ENCODE measurements at regions not wholly inside any gene's neighbourhood (a gene's known extent, or its start where the extent isn't known, plus 50 kb on each side); places are given as distances from the start of the nearest gene placed in this dataset.

DNA sequence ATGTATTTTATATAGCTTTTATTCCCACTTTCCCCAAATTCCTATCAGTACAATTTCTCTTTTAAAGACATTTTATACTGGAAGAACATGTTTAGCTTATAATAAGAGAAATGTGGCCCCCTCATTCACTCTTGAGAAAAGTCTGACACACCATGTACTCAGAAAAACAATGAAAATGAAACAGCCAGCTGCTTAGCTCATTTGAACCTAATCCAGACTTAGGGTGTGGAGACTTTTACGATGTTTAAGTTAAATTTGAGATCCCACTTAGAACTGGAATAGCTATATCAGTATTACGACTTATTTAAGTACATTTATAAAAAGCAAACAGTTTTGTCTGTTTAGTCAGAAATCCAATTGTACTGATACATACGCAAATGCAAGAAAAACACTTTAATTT, 252.3 kb upstream of the ARRDC4 start (continued):
- TF ChIP-seq NELFE (IDR thresholded peaks at IDR 0.05; ENCODE audit: insufficient read depth, insufficient read length) (no peak), KDM2B (CRISPR knock-in tag; IDR thresholded peaks at IDR 0.05) (no peak), NFIC (IDR thresholded peaks at IDR 0.05) (no peak), SIRT6 (IDR thresholded peaks at IDR 0.05; ENCODE audit: low read depth, low read length) (no peak), MLLT1 (IDR thresholded peaks at IDR 0.05) (no peak)

DNA sequence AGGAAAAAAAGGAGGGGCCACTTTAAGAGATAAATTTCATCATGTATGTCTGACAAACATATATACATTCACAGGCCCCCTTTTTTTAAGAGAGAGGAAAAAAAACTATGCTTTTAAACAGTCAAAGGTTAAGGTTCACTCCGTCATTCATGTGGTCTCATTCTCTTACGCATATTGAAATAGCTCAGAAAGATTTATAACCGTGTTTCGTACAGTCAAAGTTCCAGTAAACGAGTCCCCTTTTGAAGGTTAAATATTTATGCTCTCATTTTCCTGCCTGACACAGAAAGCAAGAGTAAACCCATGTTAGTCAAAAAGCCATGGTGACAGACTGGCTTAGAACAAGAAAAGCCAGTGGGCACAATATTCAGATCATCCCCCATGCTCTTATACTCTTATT, 248.0 kb upstream of the ARRDC4 start:
- Histone ChIP-seq H3K9me3 (replicated peaks; ENCODE audit: control insufficient read depth, insufficient read depth, low read depth, low read length) (no peaks in the 10 kb centered on the region; the same call in 1 of the 2 replicates), H3K27me3 (ENCODE audit: control insufficient read depth in 2 of 2, insufficient read depth in 2 of 2, low read length in 2 of 2) (no peaks in the 10 kb centered on the region), H3K4me3 (no peak overlapping the region), H3K9ac (ENCODE audit: insufficient read depth in 1 of 2, low read depth in 2 of 2, low read length in 2 of 2) (no peak overlapping the region), H3K9me1 (ENCODE audit: control insufficient read depth, insufficient read depth, low read length) (no peaks in the 10 kb centered on the region), H4K20me1 (replicated peaks; ENCODE audit: control insufficient read depth, insufficient read depth, low read length) (no peaks in the 10 kb centered on the region), H3K4me2 (ENCODE audit: insufficient read depth, low read length) (no peak overlapping the region), H3K4me1 (replicated peaks in 1 of 2; ENCODE audit: control insufficient read depth in 2 of 2, insufficient read depth in 2 of 2, low read length in 2 of 2) (no peaks in the 10 kb centered on the region), H2AFZ (ENCODE audit: low read depth, low read length) (no peak overlapping the region), H3K27ac (ENCODE audit: extremely low read depth, low read depth, low read length) (no peak overlapping the region), H3K36me3 (ENCODE audit: control insufficient read depth, insufficient read depth, low read length) (no peaks in the 10 kb centered on the region), H3K79me2 (ENCODE audit: control insufficient read depth, insufficient read depth, low read length) (no peaks in the 10 kb centered on the region)
- in situ Hi-C loops (cut with MboI) (no loop called here), intact Hi-C loops (cut with micrococcal nuclease) (no loop called here)
- ChIA-PET POLR2A (no interaction called here), CTCF (ENCODE audit: low intra/inter-chr PET ratio) (no interaction called here)
- TF ChIP-seq ZNF24 (IDR thresholded peaks at IDR 0.05) (no peak), KLF6 (CRISPR knock-in tag; IDR thresholded peaks at IDR 0.05; ENCODE audit: borderline replicate concordance) (no peak), ZNF318 (IDR thresholded peaks at IDR 0.05; ENCODE audit: borderline replicate concordance in 1 of 2, low read depth in 1 of 2) (no peak), JUN (IDR thresholded peaks at IDR 0.05; ENCODE audit: borderline replicate concordance, low read depth, low read length) (no peak), JUN (CRISPR knock-in tag; IDR thresholded peaks at IDR 0.05; ENCODE audit: borderline replicate concordance) (no peak), CBX2 (IDR thresholded peaks at IDR 0.05; ENCODE audit: insufficient read depth, low read length, poor library complexity, severe bottlenecking) (no peak), ZC3H11A (IDR thresholded peaks at IDR 0.05; ENCODE audit: low read depth, low read length) (no peak)
- FAIRE-seq (no peak), ATAC-seq (no peak), DNase-seq (ENCODE audit: extremely low read depth in 1 of 4, low spot score in 3 of 4) (no peak)
- BruUV-seq (replicated peaks), result no TSS peak
- 18% methylated on average over 5 of the region's 5 CpGs for WGBS (ENCODE audit: insufficient coverage, low coverage, missing lambda C conversion rate)

All from K562 (cell line).